TTC549 (cell line): ENCODE measurements at regions not wholly inside any gene's neighbourhood (a gene's known extent, or its start where the extent isn't known, plus 50 kb on each side); places are given as distances from the start of the nearest gene placed in this dataset.

Source experiments
- FAIRE-seq: peaks from 2 replicates; lab custom pipeline; 2012; peaks lifted over from hg19 to GRCh38; lab: Jason Lieb, UNC

- no peak for FAIRE-seq
Observed at GRCh38 chr20:57872816-57873409, 163.1 kb upstream of the PMEPA1 start.

DNA sequence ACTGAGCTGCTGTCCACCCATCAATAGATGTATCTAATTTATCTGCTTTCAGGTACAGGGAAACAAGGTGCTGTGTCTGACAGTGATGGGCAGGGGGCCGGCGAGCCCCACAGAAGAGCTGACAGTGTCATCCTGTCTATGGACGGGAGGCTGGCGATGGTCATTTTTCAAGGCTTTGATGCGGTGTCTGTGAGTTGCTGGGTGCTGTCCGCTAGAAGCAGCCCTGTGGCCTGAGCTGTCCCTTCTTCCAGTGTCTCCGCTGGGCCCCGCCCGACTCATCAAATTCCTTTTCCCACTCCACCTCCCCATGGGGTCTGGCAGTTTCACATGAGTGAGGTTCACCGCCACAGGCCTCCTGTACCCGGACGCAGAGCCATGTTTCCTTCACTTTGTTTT is 161.4 kb upstream of the PMEPA1 start:
- FAIRE-seq: no peak

DNA sequence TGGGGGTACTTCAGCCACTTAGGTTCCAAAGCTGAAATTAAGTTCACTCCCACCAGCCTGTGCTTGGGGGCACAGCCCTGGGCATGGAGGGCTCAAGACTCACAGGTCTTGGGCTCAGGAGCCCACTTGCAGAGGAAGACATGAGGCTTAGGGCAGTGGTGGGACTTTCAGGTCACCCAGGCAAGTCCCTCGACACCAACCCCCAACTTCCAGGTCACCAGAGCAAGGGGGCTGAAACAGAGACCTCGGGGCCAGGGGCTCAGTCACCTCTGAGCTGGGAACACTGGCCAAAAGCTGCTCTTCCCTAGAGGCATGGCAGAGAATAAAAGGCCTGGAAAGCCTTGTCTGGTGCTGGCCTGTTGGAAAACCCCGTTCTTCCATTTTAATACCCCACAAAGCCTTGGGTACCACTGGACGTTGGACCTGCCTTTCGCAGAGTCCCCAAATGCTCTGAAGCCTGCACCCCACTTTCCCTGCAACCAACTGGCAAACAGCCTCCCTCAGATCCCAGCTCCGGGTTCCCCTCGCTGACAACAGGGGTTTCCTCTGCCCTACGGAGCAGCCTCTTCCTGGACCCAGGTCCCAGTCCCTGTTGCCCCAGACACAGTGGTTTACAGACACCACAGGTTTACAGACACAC is 160.9 kb upstream of the PMEPA1 start:
- FAIRE-seq: no peak

- FAIRE-seq: no peak
Observed at GRCh38 chr20:57869951-57870315, 160.1 kb upstream of the PMEPA1 start.

DNA sequence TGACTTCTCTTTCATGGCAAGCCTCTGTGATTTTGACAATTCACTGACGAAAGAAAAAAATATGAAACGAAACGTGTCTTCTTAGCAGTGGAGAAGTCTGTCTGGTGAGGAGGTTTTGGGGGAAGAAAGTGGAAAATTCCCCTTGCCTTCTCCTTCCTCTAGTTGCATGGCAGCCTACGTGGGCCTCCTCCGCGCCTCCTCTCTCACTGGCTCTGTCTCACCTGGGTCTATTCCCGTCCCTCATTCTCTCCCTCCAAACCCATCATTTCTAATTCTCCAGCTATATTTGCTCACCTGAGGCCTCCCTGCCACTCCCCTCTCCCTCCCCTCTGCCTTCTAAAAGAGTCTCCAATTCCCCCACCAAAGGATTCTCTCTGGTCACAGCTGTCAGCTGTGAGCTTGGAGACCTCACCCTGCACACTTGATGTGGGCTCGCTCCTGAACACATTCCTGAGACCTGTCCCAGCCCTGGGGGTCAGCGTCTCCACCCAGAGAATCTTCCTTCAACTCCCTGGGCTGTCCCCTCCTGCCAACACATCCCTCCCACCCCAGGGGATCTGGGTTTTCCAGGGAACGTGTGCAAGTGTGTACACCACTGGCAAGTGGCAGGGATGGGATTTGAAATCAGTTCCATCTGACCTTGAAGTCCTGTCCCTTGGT is 159.6 kb upstream of the PMEPA1 start:
- FAIRE-seq: no peak

- no peak for FAIRE-seq
Observed at GRCh38 chr20:57868310-57868709, 158.5 kb upstream of the PMEPA1 start.

GRCh38 chr20:57867807-57868206 is 158.0 kb upstream of the PMEPA1 start:
- no peak for FAIRE-seq

- FAIRE-seq: no peak
Observed at GRCh38 chr20:57867181-57867803, 157.5 kb upstream of the PMEPA1 start.

DNA sequence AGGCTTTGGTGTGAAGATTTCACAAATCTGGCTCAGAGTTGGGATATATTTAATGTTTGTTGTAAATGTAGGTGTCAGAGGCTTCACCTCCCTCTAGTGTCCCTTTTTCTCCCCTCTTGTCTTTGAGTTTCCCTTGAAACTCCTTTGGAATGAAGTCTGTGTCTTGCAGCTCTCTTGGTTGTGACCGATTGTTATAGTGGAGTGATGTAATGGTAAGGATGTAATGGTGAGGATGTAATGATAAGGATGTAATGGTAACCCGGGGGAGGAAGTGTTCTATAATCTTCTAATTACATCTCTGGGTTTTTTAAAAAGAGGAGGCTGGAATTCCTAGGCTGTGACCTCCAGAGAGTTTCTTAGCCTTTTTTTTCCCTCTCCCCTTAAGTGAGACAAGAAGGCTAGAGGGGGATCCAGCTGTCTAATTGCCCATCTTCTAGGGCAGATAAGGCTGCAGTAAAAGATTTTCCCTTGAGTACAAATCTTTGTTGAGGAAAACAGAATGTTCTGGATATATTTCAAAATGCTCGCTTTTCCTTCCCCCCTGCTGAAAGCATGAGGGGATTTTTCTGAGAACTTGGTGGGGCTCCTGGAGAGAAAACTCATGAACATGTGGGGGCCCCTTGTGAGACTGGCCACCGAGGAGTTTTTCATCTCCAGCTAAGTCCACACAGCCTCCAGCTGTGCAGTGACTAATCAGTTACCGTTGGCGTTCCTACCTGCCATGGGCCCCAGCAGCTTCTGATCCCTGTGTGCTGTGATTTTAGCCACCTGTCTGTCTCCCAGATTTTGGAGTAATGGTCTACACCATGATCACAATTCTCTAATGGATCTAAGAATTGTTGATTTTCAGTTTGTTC is 156.7 kb upstream of the PMEPA1 start:
- no peak for FAIRE-seq

DNA sequence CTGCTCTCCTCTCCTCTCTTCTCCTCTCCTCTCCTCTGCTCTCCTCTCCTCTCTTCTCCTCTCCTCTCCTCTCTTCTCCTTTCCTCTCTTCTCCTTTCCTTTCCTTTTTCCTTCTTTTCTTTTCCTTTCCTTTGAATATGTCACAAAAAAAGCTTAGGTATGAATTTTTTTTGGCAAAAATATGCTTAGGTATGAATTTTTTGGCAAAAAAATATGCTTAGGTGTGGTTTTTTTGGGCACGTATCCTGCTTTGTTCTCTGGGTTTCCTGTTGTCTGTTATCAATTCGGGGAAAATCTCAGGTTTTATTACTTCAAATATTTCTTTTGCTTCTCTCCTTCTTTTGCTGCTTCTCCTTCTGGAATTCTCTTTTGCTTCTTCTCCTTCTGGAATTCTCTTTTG is 155.5 kb upstream of the PMEPA1 start:
- no peak for FAIRE-seq

GRCh38 chr20:57860576-57860975 is 150.8 kb upstream of the PMEPA1 start:
- FAIRE-seq: no peak

DNA sequence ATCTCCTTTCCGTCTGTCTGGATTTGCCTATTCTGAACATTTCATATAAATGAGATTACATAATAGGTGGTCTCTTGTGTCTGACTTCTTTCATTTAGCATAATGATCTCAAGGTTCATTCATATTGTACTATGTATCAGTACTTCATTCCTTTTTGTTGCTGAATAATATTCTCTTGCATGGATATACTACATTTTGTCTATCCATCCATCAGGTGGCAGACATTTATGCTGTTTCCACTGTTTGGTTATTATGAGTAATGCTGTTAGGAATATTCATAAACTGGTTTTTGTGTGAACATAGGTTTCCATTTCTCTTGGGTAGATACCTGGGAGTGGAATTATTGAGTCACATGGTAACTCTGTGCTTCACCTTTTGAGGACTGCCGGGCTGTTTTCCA is 148.2 kb upstream of the PMEPA1 start:
- FAIRE-seq: no peak

GRCh38 chr20:57857118-57857517 is 147.3 kb upstream of the PMEPA1 start:
- no peak for FAIRE-seq

- no peak for FAIRE-seq
Observed at GRCh38 chr20:57856658-57857057, 146.8 kb upstream of the PMEPA1 start.

DNA sequence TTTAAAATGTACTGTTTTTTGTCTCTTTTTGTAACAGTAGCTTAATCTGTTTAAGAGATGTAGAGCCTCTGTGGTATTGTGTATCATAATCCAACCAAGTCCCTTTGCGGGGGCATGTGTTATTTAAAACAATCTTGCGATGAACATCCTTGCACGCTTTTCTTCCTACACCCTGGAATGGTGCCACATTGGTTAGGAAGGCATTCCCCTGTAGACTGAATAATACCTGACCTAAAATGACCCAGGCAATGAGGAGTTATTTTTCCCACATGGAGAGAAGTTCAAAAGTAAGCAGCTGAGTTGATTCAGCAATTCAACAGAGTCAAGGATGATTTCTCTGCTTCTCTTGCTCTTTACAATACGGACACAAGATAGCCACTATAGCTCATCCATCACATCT is 142.0 kb upstream of the PMEPA1 start:
- FAIRE-seq: no peak

GRCh38 chr20:57851025-57851682 is 141.3 kb upstream of the PMEPA1 start:
- FAIRE-seq: no peak

- FAIRE-seq: no peak
Observed at GRCh38 chr20:57849521-57850215, 139.9 kb upstream of the PMEPA1 start.

DNA sequence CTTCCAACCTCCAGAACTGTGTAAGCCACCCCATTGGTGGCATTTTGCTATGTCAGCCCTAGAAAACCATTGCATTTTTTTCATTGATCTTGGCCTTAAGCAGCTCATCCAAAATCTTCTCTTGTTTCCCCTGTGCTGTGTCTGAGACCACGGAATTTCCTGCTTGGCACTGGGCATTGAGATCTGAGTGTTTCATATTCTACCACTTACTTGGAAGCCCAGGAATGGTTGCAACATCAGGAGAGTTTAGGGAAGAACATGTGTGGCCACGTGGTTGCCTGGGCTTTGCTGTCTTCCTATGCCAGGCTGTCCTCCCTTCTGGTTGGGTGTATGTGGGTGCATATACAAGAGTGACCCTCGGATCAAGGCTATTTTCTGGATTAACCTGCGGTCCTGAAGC is 139.3 kb upstream of the PMEPA1 start:
- FAIRE-seq: no peak

DNA sequence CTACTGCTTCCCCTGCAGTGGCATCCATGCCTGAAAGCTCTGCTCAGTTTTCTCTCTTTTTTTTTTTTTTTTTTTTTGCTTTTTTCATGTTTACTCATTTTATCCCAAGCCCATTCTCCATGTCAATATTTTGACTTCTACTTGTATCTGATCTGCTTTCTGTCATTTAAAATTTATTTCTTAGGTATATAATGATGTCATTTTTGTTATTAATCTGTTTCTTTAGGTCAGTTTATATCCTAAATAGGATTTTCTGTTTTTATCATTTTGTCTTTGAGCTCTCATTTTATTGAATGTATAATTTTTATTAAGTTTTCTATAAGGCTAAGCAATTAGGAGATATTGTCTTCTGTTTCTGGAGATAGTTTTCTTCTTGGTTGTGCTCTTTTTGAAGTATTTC is 138.5 kb upstream of the PMEPA1 start:
- FAIRE-seq: no peak

DNA sequence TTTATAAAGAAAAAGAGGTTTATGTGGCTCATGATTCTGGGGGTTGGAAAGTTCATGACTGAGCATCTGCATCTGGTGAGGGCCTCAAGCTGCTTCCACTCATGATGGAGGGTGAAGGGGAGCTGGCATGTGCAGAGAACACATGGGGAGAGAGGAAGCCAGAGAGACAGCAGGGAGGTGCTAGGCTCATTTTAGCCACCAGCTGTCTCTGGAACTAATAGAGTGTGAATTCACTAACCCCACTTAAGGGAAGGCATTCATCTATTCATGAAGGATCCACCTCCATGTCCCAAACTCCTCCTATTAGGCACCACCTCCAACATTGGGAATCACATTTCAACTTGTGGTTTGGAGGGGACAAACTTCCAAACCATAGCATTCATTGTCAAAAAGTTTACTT is 137.3 kb upstream of the PMEPA1 start:
- no peak for FAIRE-seq
